Pulmonary artery endothelial cell (primary cell): ENCODE measurements at regions not wholly inside any gene's neighbourhood (a gene's known extent, or its start where the extent isn't known, plus 50 kb on each side); places are given as distances from the start of the nearest gene placed in this dataset.
"Not testable (repeated sequence)": the region's sequence is repeated elsewhere in the genome, so short reads cannot be mapped to it uniquely, and the experiment has no call there.

ENCODE experiments used
- DNase-seq: peaks from one replicate; pipeline ENCODE4 v3.0.0-alpha.2; 2011; ENCODE audit warnings: low read depth, low spot score

GRCh38 chr10:22158426-22158825 lies 59.4 kb downstream of the EBLN1 start:
- DNase-seq: no peak

DNA sequence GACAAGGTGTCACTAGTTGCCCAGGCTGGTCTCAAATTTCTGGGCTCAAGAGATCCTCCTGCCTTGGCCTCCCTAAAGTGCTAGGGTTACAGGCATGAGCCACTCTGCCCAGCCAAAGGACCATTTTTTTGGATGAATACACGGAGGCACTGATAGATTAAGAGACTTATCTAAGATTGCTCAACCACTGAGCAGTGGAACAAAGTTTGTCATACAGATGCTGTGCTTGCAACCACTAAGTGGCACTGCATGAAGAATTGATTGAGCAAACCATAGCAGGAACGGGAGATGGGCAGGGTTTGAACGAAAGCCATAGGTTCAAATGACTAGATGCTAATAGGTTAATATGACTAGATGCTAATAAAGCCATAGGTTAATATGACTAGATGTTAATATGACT lies 61.1 kb downstream of the EBLN1 start:
- DNase-seq: no peak

- DNase-seq: no peak
These were observed 65.4 kb downstream of the EBLN1 start for GRCh38 chr10:22152403-22152802.

GRCh38 chr10:22150842-22151241 lies 67.0 kb downstream of the EBLN1 start:
- no peak for DNase-seq

GRCh38 chr10:22148961-22149360 lies 68.9 kb downstream of the EBLN1 start:
- DNase-seq: peak; percentile 22

DNA sequence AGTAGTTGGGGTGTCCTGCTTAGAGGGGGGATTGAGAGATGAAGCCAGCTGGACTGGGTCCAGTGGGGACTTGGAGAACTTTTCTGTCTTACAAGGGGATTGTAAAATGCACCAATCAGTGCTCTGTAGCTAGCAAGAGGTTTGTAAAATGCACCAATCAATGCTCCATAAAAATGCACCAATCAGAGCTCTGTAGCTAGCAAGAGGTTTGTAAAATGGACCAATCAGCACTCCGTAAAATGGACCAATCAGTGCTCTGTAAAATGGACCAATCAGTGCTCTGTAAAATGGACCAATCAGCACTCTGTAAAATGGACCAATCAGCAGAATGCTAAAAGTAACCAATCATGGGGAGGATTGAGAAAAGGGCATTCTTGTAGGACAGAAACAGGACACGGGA lies 71.9 kb downstream of the EBLN1 start:
- DNase-seq: not testable (repeated sequence)

GRCh38 chr10:22137542-22137941 lies 80.3 kb downstream of the EBLN1 start:
- no peak for DNase-seq

DNA sequence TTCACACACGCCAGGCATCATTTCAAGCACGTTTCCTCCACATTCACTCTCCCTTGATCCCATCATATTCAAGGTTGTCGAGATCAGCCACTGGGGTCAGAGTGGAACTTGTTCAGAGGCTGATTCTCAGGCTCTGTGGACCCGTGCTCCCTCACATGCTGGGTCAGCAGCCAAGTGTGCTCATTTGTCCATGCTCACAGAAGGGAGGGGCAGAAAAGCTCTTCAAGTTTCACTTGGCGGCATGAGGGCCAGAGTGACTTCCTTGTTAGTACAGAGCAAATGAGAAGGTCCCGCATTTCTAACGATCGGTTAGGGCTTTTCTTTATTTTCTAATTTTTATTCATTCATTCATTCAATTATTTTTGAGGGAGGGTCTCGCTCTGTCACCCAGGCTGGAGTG lies 82.2 kb downstream of the EBLN1 start:
- no peak for DNase-seq

GRCh38 chr10:22133749-22134624 lies 83.8 kb downstream of the EBLN1 start:
- DNase-seq: no peak

DNA sequence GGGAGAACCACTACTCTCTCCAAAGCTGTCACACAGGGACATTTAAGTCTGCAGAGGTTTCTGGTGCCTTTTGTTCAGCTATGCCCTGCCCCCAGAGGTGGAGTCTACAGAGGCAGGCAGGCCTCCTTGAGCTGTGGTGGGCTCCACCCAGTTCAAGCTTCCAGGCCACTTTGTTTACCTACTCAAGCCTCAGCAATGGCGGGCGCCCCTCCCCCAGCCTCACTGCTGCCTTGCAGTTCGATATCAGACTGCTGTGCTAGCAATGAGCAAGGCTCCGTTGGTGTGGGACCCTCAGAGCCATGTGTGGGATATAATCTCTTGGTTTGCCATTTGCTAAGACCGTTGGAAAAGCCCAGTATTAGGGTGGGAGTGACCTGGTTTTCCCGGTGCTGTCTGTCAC lies 87.0 kb downstream of the EBLN1 start:
- not testable (repeated sequence) for DNase-seq

GRCh38 chr10:22129612-22130011 lies 88.2 kb downstream of the EBLN1 start:
- not testable (repeated sequence) for DNase-seq

DNA sequence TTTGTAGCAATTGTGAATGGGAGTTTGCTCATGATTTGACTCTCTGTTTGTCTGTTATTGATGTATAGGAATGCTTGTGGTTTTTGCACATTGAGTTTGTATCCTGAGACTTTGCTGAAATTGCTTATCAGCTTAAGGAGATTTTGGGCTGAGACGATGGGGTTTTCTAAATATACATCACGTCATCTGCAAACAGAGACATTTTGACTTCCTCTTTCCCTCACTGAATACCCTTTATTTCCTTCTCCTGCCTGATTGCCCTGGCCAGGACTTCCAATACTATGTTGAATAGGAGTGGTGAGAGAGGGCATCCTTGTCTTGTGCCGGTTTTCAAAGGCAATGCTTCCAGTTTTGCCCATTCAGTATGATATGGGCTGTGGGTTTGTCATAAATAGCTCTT lies 96.6 kb downstream of the EBLN1 start:
- not testable (repeated sequence) for DNase-seq

DNA sequence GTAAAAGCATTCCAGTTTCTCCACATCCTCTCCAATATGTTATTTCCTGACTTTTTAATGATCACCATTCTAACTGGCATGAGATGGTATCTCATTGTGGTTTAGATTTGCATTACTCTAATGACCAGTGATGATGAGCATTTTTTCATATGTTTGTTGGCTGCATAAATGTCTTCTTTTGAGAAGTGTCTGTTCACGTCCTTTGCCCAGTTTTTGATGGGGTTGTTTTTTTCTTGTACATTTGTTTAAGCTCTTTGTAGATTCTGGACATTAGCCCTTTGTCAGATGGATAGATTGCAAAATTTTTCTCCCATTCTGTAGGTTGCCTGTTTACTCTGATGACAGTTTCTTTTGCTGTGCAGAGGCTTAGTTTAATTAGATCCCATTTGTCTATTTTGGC lies 97.7 kb downstream of the EBLN1 start:
- DNase-seq: not testable (repeated sequence)

DNA sequence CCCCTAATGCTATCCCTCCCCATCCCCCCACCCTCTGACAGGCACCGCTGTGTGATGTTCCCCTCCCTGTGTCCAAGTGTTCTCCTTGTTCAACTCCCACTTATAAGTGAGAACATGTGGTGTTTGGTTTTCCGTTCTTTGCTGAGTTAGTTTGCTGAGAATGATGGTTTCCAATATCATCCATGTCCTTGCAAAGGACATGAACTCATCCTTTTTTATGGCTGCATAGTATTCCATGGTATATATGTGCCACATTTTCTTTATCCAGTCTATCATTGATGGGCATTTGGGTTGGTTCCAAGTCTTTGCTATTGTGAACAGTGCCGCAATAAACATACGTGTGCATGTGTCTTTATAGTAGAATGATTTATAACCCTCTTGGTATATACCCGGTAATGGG lies 98.2 kb downstream of the EBLN1 start:
- not testable (repeated sequence) for DNase-seq

- DNase-seq: no peak
These were observed 106.1 kb downstream of the EBLN1 start for GRCh38 chr10:22111705-22112104.

GRCh38 chr10:22111260-22111659 lies 106.6 kb downstream of the EBLN1 start:
- no peak for DNase-seq

DNA sequence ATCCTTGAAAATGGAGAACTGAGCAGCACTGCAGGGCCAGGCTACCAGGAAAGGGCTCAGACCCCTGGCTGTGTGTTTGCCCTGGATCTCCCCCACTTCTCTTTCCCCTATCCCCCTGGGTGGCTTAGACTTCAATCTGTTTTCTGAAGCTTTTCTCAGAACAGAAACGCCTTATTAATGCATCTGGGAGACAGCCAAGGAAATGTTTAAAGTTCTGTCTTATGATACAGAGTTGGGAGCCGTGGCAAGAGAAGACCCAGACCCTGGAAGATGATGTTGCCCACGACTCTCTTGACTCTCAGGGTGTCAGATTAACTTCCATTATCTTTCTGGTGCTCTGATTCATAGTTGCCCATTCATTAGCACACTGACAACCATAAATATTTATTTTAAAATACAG lies 107.1 kb downstream of the EBLN1 start:
- no peak for DNase-seq

GRCh38 chr10:22105270-22105669 lies 101.7 kb upstream of the DNAJC1 start:
- DNase-seq: no peak

DNA sequence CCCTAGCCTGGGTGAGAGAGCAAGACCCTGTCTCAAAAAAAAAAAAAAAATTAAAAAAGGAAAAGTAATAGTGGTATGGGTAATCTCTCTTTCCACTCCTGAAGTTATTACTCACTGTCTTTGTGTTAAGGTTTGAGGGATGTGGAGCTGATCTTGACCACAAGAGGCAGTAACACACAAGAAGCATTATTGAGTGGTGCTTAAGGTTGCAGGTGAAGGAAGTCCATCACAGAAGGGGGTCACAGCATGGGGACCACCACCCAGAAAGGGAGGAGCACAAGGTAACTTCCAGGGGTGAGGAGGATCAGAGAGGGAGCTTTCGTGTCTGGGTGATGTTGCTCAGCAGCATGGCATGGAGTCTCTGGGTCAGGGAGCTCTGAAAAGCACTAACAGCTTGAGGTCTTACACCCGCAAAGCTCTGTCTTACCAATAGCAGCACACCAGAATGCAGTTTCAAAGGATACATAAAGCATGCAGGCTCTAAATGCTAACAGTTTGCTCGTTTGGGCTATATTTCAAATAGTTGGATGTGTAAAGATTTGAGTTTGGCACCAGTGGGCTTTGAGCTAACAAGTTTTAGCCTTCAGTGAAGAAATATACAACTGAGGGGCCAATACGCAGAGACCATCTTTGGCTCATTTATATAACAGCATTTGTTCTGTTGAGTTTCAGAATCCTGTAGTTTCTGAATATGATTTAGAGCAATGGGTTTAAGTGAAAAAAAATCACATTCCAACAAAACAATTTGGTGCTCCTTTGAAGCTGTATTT lies 100.4 kb upstream of the DNAJC1 start:
- DNase-seq: no peak

- no peak for DNase-seq
These were observed 94.2 kb upstream of the DNAJC1 start for GRCh38 chr10:22097696-22098095.

DNA sequence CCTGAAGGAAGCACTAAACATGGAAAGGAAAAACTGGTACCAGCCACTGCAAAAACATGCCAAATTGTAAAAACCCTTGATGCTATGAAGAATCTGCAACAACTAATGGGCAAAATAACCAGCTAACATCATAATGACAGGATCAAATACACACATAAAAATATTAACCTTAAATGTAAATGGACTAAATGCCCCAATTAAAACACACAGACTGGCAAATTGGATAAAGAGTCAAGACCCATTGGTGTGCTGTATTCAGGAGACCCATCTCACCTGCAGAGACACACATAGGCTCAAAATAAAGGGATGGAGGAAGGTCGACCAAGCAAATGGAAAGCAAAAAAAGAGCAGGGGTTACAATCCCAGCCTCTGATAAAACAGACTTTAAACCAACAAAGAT lies 87.7 kb upstream of the DNAJC1 start:
- not testable (repeated sequence) for DNase-seq

DNA sequence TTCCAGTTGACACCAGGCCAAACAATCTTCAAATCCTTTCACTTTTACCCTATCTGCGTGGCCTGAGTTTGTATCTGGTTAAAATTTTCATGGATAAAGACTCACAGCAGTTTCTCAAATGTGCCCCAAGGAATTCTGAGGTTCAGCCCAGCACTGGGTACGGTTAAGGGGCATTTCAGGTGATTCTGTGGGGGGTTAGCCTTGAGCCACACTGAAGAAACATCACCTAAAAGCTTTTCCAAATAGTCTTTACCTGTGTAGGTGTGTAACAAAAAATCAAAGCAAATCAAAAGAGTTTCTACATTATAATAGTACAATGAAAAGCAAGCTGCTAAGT lies 83.8 kb upstream of the DNAJC1 start:
- DNase-seq: no peak
